ENCODE measurements at regions not wholly inside any gene's neighbourhood (a gene's known extent, or its start where the extent isn't known, plus 50 kb on each side); places are given as distances from the start of the nearest gene placed in this dataset.
"Not testable (repeated sequence)": the region's sequence is repeated elsewhere in the genome, so short reads cannot be mapped to it uniquely, and the experiment has no call there.

DNA sequence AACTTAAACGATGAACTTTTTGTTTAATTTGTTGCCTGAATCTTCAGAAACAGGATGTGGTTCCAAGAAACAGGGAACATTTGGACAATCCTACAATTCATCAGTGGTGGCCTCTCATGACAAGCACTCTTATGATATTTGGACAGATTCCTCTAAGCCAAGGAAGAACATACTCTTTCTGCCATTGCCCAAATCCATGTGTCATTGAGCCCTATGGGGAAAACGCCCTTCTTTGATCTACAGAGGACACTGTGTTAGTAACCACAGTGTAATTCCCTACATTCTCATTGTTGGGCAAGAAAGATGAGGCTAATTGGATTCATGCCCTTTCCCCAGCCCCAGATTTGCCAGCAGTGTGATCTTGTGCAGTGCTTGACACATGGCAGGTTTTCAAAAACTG, 167.7 kb upstream of the PTCH1 start:
- H3K9me3 ChIP-seq = no peaks in the 10 kb centered on the region
- no peaks in the 10 kb centered on the region for H3K27me3 ChIP-seq
- no peaks in the 10 kb centered on the region for H3K4me1 ChIP-seq
- H3K36me3 ChIP-seq = no peaks in the 10 kb centered on the region
- H3K27ac ChIP-seq = no peak overlapping the region
- no peak for TF ChIP-seq POLR2A (IDR thresholded peaks at IDR 0.05)
- TF ChIP-seq, protein P1, sequence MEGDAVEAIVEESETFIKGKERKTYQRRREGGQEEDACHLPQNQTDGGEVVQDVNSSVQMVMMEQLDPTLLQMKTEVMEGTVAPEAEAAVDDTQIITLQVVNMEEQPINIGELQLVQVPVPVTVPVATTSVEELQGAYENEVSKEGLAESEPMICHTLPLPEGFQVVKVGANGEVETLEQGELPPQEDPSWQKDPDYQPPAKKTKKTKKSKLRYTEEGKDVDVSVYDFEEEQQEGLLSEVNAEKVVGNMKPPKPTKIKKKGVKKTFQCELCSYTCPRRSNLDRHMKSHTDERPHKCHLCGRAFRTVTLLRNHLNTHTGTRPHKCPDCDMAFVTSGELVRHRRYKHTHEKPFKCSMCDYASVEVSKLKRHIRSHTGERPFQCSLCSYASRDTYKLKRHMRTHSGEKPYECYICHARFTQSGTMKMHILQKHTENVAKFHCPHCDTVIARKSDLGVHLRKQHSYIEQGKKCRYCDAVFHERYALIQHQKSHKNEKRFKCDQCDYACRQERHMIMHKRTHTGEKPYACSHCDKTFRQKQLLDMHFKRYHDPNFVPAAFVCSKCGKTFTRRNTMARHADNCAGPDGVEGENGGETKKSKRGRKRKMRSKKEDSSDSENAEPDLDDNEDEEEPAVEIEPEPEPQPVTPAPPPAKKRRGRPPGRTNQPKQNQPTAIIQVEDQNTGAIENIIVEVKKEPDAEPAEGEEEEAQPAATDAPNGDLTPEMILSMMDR (IDR thresholded peaks at IDR 0.05) = no peak
- no peak overlapping the region for H3K4me3 ChIP-seq
- no peak for DNase-seq

DNA sequence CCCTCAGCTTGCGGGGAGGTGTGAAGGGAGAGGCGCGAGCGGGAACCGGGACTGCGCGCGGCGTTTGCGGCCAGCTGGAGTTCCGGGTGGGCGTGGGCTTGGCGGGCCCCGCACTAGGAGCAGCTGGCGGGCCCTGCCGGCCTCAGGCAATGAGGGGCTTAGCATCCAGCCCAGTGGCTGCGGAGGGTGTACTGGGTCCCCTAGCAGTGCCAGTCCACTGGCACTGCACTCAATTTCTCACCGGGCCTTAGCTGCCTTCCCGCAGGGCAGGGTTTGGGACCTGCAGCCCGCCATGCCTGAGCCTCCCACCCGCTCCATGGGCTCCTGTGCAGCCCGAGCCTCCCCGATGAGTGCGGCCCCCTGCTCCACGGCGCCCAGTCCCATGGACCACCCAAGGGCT, 163.5 kb upstream of the PTCH1 start:
- not testable (repeated sequence) for H3K27me3 ChIP-seq, H3K9me3 ChIP-seq, DNase-seq, H3K36me3 ChIP-seq, H3K4me3 ChIP-seq, H3K4me1 ChIP-seq, H3K27ac ChIP-seq

DNA sequence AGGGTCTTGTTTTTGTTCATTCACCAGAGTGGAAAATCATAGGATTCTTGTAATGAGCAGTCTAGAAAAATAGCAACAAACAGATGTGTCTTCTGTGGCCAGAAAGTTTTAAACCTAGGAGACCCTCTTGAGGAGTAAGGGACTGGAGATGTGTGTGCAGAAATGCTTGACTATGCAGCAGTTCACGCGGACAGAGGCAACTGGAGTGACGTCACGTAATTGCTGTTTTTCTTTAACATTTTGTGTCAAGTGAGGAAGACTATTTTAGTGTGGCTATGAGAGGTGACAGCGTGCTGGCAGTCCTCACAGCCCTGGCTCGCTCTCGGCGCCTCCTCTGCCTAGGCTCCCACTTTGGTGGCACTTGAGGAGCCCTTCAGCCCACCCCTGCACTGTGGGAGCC, 163.1 kb upstream of the PTCH1 start:
- Histone ChIP-seq H3K36me3 (no peaks in the 10 kb centered on the region), H3K4me3 (no peak overlapping the region), H3K4me1 (no peaks in the 10 kb centered on the region), H3K9me3 (no peaks in the 10 kb centered on the region), H3K27me3 (no peaks in the 10 kb centered on the region), H3K27ac (no peak overlapping the region)
- no peak for DNase-seq
- TF ChIP-seq, protein P1 (IDR thresholded peaks at IDR 0.05) = no peak
- no peak for TF ChIP-seq POLR2A (IDR thresholded peaks at IDR 0.05)

DNA sequence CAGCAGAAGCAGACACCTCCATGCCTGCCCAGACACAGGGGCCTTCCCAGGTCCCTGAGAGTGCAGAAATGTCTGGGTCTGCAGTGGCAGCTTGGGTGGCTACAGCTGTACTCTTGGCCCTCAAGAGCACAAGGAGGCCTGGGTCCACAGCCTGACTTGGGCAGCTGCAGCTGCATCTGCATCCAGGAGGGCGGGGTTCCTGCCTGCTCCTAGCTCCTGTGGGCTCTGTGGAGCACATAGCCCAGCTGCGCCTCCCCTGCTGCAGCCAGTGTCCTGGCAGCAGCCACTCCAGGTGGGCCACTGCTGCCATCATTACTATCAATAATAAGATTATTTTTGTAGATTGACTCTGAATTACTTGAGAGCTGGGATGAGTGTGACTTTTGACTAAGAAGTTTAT, 162.0 kb upstream of the PTCH1 start:
- H3K9me3 ChIP-seq = no peaks in the 10 kb centered on the region

DNA sequence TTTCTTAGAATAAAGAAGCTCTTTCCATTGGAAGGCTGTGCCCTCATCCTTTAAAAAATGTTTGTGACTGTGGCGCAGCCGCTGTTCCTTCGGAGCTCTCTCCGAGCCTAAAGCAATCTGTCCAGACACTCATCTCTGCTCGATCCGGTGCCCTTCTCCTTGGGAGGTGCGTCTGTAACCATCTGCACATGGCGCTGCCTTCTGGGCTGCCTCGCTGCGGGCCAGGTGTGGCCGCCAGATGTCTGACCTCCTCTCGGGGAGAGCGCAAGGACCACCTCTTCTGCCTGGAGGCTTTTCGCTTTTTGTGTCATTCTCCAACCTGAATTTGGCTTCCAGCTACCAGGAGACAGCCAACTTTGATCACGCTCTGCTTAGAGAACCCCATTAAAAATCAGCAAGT, 153.4 kb upstream of the PTCH1 start:
- Histone ChIP-seq H3K4me3 (no peak overlapping the region), H3K27ac (no peak overlapping the region), H3K27me3 (no peaks in the 10 kb centered on the region), H3K4me1 (peaks cover 0 to 6% (median 0%) of the 10 kb centered on the region in 4 donors), H3K9me3 (no peaks in the 10 kb centered on the region), H3K36me3 (no peaks in the 10 kb centered on the region)
- no peak for DNase-seq
- TF ChIP-seq, protein P1 (IDR thresholded peaks at IDR 0.05) = no peak
- no peak for TF ChIP-seq POLR2A (IDR thresholded peaks at IDR 0.05)

More for the DNA sequence above, 162.0 kb upstream of the PTCH1 start:
- Histone ChIP-seq H3K27ac (no peak overlapping the region), H3K4me3 (no peak overlapping the region), H3K4me1 (no peaks in the 10 kb centered on the region), H3K27me3 (no peaks in the 10 kb centered on the region), H3K36me3 (no peaks in the 10 kb centered on the region)
- no peak for DNase-seq
- TF ChIP-seq, protein P1 (IDR thresholded peaks at IDR 0.05) = no peak
- no peak for TF ChIP-seq POLR2A (IDR thresholded peaks at IDR 0.05)

DNA sequence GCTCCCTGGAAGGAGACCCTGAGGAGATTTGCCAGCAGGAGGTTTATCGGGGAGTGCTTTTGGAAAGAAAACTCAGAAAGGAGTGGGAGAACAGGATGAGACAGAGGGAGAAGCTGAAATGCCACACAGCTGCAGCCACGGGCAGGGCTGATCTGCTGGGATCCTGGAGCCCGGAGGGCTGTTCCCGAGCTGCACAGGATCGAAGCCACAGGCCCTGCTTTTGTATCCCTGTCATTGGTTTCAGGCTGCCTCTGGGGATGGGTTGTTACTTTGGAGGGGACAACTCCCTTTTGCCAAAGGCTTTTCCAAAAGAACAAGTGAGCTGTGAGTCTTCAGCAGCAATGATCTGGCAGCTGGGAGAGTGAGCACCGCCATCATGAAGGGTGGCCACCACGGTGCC, 152.5 kb upstream of the PTCH1 start:
- H3K4me1 ChIP-seq = peaks cover 0 to 6% (median 0%) of the 10 kb centered on the region in 4 donors
- no peak for DNase-seq
- no peaks in the 10 kb centered on the region for H3K9me3 ChIP-seq
- no peak overlapping the region for H3K4me3 ChIP-seq
- H3K36me3 ChIP-seq = no peaks in the 10 kb centered on the region
- no peaks in the 10 kb centered on the region for H3K27me3 ChIP-seq
- TF ChIP-seq, protein P1 (IDR thresholded peaks at IDR 0.05) = no peak
- TF ChIP-seq POLR2A (IDR thresholded peaks at IDR 0.05) = no peak
- H3K27ac ChIP-seq = no peak overlapping the region
